ENCODE measurements at regions not wholly inside any gene's neighbourhood (a gene's known extent, or its start where the extent isn't known, plus 50 kb on each side); places are given as distances from the start of the nearest gene placed in this dataset.
A peak's percentile ranks its signal among the peaks of the same experiment; 100 is the strongest.

DNA sequence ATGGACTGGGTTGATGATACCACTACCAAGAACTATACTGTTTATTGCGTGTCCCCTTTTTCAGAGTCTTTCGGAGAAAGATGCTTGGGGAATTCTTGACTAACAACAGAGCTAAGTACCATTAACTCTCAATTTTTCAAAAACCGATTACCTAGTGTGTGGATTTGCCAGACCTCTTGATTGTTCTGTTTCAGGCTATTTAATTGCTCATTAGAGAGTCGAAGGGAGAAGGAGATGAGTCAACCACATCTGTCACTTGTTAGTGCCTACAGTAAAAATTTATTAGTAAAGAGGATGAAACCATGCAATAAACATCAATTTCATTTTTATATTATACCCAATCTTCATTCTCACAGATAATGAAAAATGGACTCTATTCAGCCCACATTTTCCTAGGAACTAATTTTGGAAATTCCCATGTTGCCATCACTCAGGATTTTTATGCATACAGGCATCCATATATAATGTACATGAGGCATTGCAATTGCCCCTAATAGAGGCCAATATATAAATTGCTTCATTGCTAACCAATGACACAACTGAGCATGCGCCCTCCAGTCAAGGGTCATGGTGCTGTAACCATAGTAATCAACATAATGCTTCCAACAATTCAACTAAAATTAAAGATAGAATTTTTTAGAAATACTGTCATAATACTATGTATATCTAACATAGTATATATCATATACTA lies 541.7 kb downstream of the TBL1XR1 start:
- in situ Hi-C loops (cut with HindIII; ENCODE audit: low sequenced_read_pairs), result no loop called here
- TF ChIP-seq, protein P1, sequence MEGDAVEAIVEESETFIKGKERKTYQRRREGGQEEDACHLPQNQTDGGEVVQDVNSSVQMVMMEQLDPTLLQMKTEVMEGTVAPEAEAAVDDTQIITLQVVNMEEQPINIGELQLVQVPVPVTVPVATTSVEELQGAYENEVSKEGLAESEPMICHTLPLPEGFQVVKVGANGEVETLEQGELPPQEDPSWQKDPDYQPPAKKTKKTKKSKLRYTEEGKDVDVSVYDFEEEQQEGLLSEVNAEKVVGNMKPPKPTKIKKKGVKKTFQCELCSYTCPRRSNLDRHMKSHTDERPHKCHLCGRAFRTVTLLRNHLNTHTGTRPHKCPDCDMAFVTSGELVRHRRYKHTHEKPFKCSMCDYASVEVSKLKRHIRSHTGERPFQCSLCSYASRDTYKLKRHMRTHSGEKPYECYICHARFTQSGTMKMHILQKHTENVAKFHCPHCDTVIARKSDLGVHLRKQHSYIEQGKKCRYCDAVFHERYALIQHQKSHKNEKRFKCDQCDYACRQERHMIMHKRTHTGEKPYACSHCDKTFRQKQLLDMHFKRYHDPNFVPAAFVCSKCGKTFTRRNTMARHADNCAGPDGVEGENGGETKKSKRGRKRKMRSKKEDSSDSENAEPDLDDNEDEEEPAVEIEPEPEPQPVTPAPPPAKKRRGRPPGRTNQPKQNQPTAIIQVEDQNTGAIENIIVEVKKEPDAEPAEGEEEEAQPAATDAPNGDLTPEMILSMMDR (IDR thresholded peaks at IDR 0.05; ENCODE audit: low read depth, low read length), result no peak
- H3K4me3 ChIP-seq (ENCODE audit: low read depth, low read length), result no peak overlapping the region
- no peak for DNase-seq (ENCODE audit: low read depth, low spot score)

DNA sequence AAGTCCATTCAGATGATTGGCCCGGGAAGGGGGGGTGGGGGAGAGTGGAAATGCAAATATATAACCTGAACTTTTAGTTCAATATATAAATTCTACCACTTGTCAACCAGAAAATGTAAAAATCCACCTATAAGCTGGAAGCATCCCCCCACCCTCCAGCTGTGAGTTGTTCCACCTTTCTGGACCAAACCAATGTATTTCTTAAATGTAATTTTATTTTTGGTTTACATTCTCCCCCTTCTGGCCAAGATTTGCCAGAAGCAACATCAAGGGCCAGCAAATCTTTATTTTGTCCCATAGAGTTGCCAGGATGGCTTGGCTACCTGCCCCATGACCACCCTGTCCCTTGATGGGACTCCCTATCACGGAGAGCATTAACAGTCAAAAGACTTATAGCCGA lies 545.7 kb downstream of the TBL1XR1 start:
- DNase-seq (ENCODE audit: low read depth, low spot score), result no peak
- no peak overlapping the region for H3K4me3 ChIP-seq (ENCODE audit: low read depth, low read length)
- TF ChIP-seq, protein P1 (IDR thresholded peaks at IDR 0.05; ENCODE audit: low read depth, low read length), result no peak
- in situ Hi-C loops (cut with HindIII; ENCODE audit: low sequenced_read_pairs), result no loop called here

DNA sequence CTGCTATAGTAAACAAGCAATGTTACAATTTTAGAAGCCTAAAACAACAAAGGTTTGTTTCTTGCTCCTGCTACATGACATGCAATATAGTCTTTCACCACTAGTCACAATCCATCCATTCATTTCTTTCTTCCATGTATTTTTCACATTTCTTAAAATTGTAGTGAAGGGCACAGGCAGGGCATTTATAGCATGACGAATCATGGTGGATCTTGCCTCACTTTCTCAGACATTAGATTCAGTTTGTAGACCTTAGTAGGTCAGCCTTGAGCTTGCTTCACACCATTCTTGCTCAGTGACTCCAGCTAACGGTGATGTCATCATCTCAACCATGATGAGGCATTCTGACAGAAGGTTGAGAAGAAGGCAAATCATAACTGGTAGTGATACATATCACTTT lies 546.8 kb downstream of the TBL1XR1 start:
- H3K4me3 ChIP-seq (ENCODE audit: low read depth, low read length), result no peak overlapping the region
- TF ChIP-seq, protein P1 (IDR thresholded peaks at IDR 0.05; ENCODE audit: low read depth, low read length), result peak; percentile 13
- in situ Hi-C loops (cut with HindIII; ENCODE audit: low sequenced_read_pairs), result no loop called here
- DNase-seq (ENCODE audit: low read depth, low spot score), result no peak

DNA sequence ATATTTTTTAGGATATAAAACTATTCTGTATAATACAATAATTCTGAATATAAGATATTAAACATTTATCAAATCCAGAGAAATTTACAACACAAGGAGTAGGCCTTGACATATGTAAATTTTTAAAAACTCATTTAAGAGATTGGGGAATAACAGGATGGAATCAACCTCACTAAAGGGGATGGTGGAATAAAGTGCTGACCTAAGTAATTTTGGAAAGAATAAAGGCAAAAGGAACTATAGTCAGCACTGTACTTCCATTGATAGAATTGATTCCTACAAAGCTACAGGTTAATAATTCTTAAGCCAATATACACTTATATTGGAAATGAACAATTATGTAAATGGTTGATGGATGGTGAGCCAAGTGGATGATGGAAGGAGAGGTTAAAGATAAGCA lies 549.3 kb downstream of the TBL1XR1 start:
- no peak for DNase-seq (ENCODE audit: low read depth, low spot score)
- H3K4me3 ChIP-seq (ENCODE audit: low read depth, low read length), result no peak overlapping the region
- in situ Hi-C loops (cut with HindIII; ENCODE audit: low sequenced_read_pairs), result no loop called here
- TF ChIP-seq, protein P1 (IDR thresholded peaks at IDR 0.05; ENCODE audit: low read depth, low read length), result no peak

DNA sequence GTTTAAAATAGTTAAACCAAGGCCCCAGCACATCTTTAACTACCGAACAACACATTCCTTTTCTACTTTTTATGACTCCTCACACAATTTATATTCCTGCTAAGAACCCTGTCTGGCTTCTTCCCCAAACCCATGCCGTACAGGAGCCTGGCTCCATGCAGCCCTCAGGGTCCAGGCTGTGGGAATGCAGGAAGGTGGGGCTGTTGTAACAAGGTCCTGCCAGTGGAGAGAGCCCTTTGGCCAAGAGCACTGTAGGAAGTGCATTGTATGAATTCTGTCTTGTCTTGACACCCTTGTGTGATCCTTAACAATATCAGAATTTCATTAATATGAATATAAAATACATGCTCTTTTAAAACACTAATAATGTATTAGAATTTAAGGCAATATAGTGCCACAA lies 563.8 kb downstream of the TBL1XR1 start:
- in situ Hi-C loops (cut with HindIII; ENCODE audit: low sequenced_read_pairs), result no loop called here
- DNase-seq (ENCODE audit: low read depth, low spot score), result no peak
- no peak overlapping the region for H3K4me3 ChIP-seq (ENCODE audit: low read depth, low read length)
- TF ChIP-seq, protein P1 (IDR thresholded peaks at IDR 0.05; ENCODE audit: low read depth, low read length), result no peak

DNA sequence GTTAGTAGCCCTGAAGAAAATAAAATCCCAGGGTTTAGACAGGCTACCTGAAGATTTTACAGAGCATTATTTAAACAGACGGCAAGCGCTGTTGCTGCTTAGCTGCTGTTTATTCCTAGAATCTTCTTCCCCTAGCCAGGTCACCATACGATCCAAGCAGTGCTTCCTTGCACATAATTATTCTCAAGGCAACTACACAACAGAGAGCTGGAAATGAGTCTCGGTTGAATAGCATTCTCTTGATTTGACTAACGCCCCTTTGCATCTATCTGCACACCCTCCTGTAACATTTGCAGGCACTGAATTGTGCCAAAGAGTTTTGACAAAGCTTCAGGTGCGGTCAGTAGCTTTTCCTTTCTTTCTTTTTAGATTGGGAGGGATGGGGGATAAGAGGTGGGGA lies 564.4 kb downstream of the TBL1XR1 start:
- DNase-seq (ENCODE audit: low read depth, low spot score), result no peak
- TF ChIP-seq, protein P1 (IDR thresholded peaks at IDR 0.05; ENCODE audit: low read depth, low read length), result no peak
- in situ Hi-C loops (cut with HindIII; ENCODE audit: low sequenced_read_pairs), result no loop called here
- no peak overlapping the region for H3K4me3 ChIP-seq (ENCODE audit: low read depth, low read length)
